ENCODE measurements at regions not wholly inside any gene's neighbourhood (a gene's known extent, or its start where the extent isn't known, plus 50 kb on each side); places are given as distances from the start of the nearest gene placed in this dataset.

- H3K27ac ChIP-seq, result no peak overlapping the region
- no peak for DNase-seq (ENCODE audit: low read depth, low spot score)
Measured at GRCh38 chr7:114026486-114027089, 107.8 kb upstream of the PPP1R3A start.

GRCh38 chr7:114021135-114021534, 102.3 kb upstream of the PPP1R3A start:
- H3K27ac ChIP-seq, result no peak overlapping the region
- DNase-seq (ENCODE audit: low read depth, low spot score), result no peak

- no peak overlapping the region for H3K27ac ChIP-seq
- DNase-seq (ENCODE audit: low read depth, low spot score), result no peak
Measured at GRCh38 chr7:114008696-114009095, 89.9 kb upstream of the PPP1R3A start.

- no peak overlapping the region for H3K27ac ChIP-seq
- no peak for DNase-seq (ENCODE audit: low read depth, low spot score)
Measured at GRCh38 chr7:114007386-114007785, 88.6 kb upstream of the PPP1R3A start.

GRCh38 chr7:113998934-113999333, 80.1 kb upstream of the PPP1R3A start:
- H3K27ac ChIP-seq, result no peak overlapping the region
- DNase-seq (ENCODE audit: low read depth, low spot score), result no peak

- H3K27ac ChIP-seq, result no peak overlapping the region
- no peak for DNase-seq (ENCODE audit: low read depth, low spot score)
Measured at GRCh38 chr7:113996405-113996804, 77.6 kb upstream of the PPP1R3A start.

- H3K27ac ChIP-seq, result no peak overlapping the region
- no peak for DNase-seq (ENCODE audit: low read depth, low spot score)
Measured at GRCh38 chr7:113986216-113986615, 67.4 kb upstream of the PPP1R3A start.

- DNase-seq (ENCODE audit: low read depth, low spot score), result no peak
- H3K27ac ChIP-seq, result no peak overlapping the region
Measured at GRCh38 chr7:113976508-113976907, 57.7 kb upstream of the PPP1R3A start.

GRCh38 chr7:113968713-113969112, 49.9 kb upstream of the PPP1R3A start:
- H3K27ac ChIP-seq, result no peak overlapping the region
- no peak for DNase-seq (ENCODE audit: low read depth, low spot score)

Measured in epithelial cell of prostate (primary cell).